ENCODE measurements at regions not wholly inside any gene's neighbourhood (a gene's known extent, or its start where the extent isn't known, plus 50 kb on each side); places are given as distances from the start of the nearest gene placed in this dataset.

DNA sequence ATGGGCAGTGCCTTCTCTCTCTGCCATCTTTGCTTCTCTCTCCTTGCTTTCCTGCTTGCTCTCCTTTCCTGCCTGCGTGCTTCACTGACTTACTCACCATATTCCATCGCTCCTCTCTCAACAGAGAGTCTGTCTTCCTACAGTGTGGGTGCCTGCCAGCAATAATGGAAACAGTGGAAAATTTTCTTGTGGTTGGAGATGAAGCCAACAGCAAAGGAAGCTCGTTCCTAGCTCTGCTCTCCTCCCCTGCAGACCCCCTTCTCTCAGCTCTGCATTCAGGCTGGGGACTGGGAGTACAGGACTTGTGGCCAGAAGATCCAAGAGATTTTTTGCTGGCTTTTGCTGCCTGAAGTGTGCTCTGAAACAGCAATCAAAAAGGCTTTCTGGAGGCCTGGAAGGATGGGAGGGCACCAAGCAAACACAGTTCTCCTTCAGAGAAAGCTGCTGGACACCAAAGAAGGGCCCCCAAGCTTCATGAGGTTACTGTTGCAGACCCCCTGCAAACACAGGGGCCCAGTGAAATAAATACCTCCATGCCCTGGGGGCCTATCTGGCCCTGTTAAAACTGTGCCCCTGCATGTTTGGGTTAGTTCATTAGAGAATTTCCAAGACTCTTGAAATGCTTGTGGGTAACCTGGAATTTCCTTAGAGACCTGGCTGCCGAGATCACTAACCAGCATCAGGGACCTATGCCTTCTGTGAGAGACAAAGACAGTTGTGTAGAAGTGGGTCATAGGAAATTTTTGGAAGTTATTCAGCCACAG lies 149.9 kb upstream of the RASGRP1 start:
- TF ChIP-seq GATA2 (IDR thresholded peaks at IDR 0.05; ENCODE audit: low read depth, low read length) (no peak), GATA3 (IDR thresholded peaks at IDR 0.05; ENCODE audit: low read depth, low read length) (no peak)

All from SH-SY5Y (cell line).